ENCODE measurements at regions not wholly inside any gene's neighbourhood (a gene's known extent, or its start where the extent isn't known, plus 50 kb on each side); places are given as distances from the start of the nearest gene placed in this dataset.

GRCh38 chr5:139739150-139739974 lies 56.2 kb upstream of the PSD2 start:
- TF ChIP-seq CTCF (IDR thresholded peaks at IDR 0.05) (no peak), POLR2A (IDR thresholded peaks at IDR 0.05) (no peak), POLR2AphosphoS5 (IDR thresholded peaks at IDR 0.05) (no peak), EP300 (IDR thresholded peaks at IDR 0.05; ENCODE audit: low read depth) (no peak)
